Mesothelial cell of epicardium (in vitro differentiated cells): ENCODE measurements at regions not wholly inside any gene's neighbourhood (a gene's known extent, or its start where the extent isn't known, plus 50 kb on each side); places are given as distances from the start of the nearest gene placed in this dataset.

Experiments
- DNase-seq, 2 experiments: peaks; one replicate each; pipeline ENCODE4 v3.0.0; 2021; ENCODE audit warnings: low spot score in 2 of 2; ENCODE audit not compliant: unreplicated experiment in 2 of 2
- H3K27ac Mint-ChIP-seq: 2 replicates; pipeline ENCODE4 v1.8.0; 2021; ENCODE audit warnings: mixed read lengths
- H3K27me3 Mint-ChIP-seq: 2 replicates; pipeline ENCODE4 v1.8.0; 2021; ENCODE audit warnings: low read depth, mixed read lengths
- H3K36me3 Mint-ChIP-seq: 2 replicates; pipeline ENCODE4 v1.8.0; 2021; ENCODE audit warnings: mixed read lengths
- H3K4me1 Mint-ChIP-seq: 2 replicates; pipeline ENCODE4 v1.8.0; 2021; ENCODE audit warnings: mixed read lengths
- H3K4me3 Mint-ChIP-seq: 2 replicates; pipeline ENCODE4 v1.8.0; 2021; ENCODE audit warnings: mild to moderate bottlenecking, moderate library complexity, mixed read lengths
- H3K9me3 Mint-ChIP-seq: 2 replicates; pipeline ENCODE4 v1.8.0; 2021; ENCODE audit warnings: mixed read lengths
- CTCF ChIP-seq: fragments of 200-600 bp; sonication (generic); IDR thresholded peaks from one replicate; pipeline ENCODE4 v1.5.0; 2021; ENCODE audit warnings: antibody characterized with exemption; ENCODE audit not compliant: unreplicated experiment

- Mint-ChIP-seq H3K4me1 (peaks cover 5% of the 10 kb centered on the region), H3K9me3 (no peaks in the 10 kb centered on the region), H3K27ac (no peak overlapping the region), H3K4me3 (no peak overlapping the region), H3K36me3 (no peaks in the 10 kb centered on the region), H3K27me3 (peaks cover 4% of the 10 kb centered on the region)
- no peak for DNase-seq
- TF ChIP-seq CTCF = no peak
Observed at GRCh38 chr1:168957818-168958217, 148.7 kb upstream of the ATP1B1 start.

- no peak for TF ChIP-seq CTCF
- H3K9me3 Mint-ChIP-seq = no peaks in the 10 kb centered on the region
- H3K4me1 Mint-ChIP-seq = peaks cover 5% of the 10 kb centered on the region
- DNase-seq = no peak
- H3K27me3 Mint-ChIP-seq = peaks cover 4% of the 10 kb centered on the region
- no peaks in the 10 kb centered on the region for H3K36me3 Mint-ChIP-seq
- no peak overlapping the region for H3K4me3 Mint-ChIP-seq
- no peak overlapping the region for H3K27ac Mint-ChIP-seq
Observed at GRCh38 chr1:168958562-168959289, 147.8 kb upstream of the ATP1B1 start.

GRCh38 chr1:168959382-168959781 lies 147.1 kb upstream of the ATP1B1 start:
- no peak overlapping the region for H3K4me3 Mint-ChIP-seq
- H3K4me1 Mint-ChIP-seq = peaks cover 5% of the 10 kb centered on the region
- H3K27ac Mint-ChIP-seq = no peak overlapping the region
- peaks cover 4% of the 10 kb centered on the region for H3K27me3 Mint-ChIP-seq
- H3K36me3 Mint-ChIP-seq = no peaks in the 10 kb centered on the region
- TF ChIP-seq CTCF = no peak
- no peaks in the 10 kb centered on the region for H3K9me3 Mint-ChIP-seq
- DNase-seq = no peak

GRCh38 chr1:168960114-168960513 lies 146.4 kb upstream of the ATP1B1 start:
- no peaks in the 10 kb centered on the region for H3K9me3 Mint-ChIP-seq
- H3K27me3 Mint-ChIP-seq = peaks cover 4% of the 10 kb centered on the region
- no peak for DNase-seq
- no peak overlapping the region for H3K4me3 Mint-ChIP-seq
- H3K27ac Mint-ChIP-seq = no peak overlapping the region
- TF ChIP-seq CTCF = no peak
- peaks cover 5% of the 10 kb centered on the region for H3K4me1 Mint-ChIP-seq
- H3K36me3 Mint-ChIP-seq = no peaks in the 10 kb centered on the region

GRCh38 chr1:168960595-168960994 lies 145.9 kb upstream of the ATP1B1 start:
- H3K27ac Mint-ChIP-seq = no peak overlapping the region
- no peaks in the 10 kb centered on the region for H3K9me3 Mint-ChIP-seq
- H3K27me3 Mint-ChIP-seq = peaks cover 4% of the 10 kb centered on the region
- H3K4me3 Mint-ChIP-seq = no peak overlapping the region
- DNase-seq = no peak
- no peak for TF ChIP-seq CTCF
- H3K4me1 Mint-ChIP-seq = peaks cover 5% of the 10 kb centered on the region
- no peaks in the 10 kb centered on the region for H3K36me3 Mint-ChIP-seq

- Mint-ChIP-seq H3K9me3 (peaks cover 5% of the 10 kb centered on the region), H3K4me3 (no peak overlapping the region), H3K27ac (no peak overlapping the region), H3K4me1 (peaks cover 4% of the 10 kb centered on the region), H3K27me3 (no peaks in the 10 kb centered on the region), H3K36me3 (no peaks in the 10 kb centered on the region)
- no peak for TF ChIP-seq CTCF
- no peak for DNase-seq
Observed at GRCh38 chr1:168963601-168964000, 142.9 kb upstream of the ATP1B1 start.
